ENCODE measurements at regions not wholly inside any gene's neighbourhood (a gene's known extent, or its start where the extent isn't known, plus 50 kb on each side); places are given as distances from the start of the nearest gene placed in this dataset.

DNA sequence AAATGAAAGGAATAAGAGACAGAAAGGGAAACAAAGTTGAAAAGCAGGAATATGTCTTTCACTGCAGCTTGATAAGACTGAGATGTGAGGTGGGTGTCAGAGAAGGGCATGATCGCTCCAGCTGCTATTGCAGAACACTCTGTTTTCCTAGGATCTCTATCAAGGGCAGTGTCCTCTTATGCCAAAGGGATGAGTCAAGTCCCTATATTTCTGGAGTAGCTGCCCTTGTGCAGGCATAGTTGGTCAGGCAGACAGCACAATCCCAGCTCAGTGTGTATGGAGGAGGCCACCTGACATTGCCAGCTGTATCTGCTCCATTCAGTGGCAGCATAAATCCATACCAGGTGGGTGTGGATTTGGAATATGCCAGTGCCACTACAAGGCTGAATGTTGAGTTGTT is 101.6 kb downstream of the DAD1 start:
- Histone ChIP-seq H3K4me1 (peaks cover 0 to under 1% of the 10 kb centered on the region in 2 donors), H3K4me3 (no peak overlapping the region), H3K27me3 (peaks cover 7 to 15% (median 9%) of the 10 kb centered on the region in 3 donors), H3K9me3 (no peaks in the 10 kb centered on the region), H3K27ac (no peak overlapping the region), H3K36me3 (no peaks in the 10 kb centered on the region)
- ATAC-seq (no peak), DNase-seq (no peak)
- TF ChIP-seq POLR2A (IDR thresholded peaks at IDR 0.05), result no peak
- TF ChIP-seq, protein P1, sequence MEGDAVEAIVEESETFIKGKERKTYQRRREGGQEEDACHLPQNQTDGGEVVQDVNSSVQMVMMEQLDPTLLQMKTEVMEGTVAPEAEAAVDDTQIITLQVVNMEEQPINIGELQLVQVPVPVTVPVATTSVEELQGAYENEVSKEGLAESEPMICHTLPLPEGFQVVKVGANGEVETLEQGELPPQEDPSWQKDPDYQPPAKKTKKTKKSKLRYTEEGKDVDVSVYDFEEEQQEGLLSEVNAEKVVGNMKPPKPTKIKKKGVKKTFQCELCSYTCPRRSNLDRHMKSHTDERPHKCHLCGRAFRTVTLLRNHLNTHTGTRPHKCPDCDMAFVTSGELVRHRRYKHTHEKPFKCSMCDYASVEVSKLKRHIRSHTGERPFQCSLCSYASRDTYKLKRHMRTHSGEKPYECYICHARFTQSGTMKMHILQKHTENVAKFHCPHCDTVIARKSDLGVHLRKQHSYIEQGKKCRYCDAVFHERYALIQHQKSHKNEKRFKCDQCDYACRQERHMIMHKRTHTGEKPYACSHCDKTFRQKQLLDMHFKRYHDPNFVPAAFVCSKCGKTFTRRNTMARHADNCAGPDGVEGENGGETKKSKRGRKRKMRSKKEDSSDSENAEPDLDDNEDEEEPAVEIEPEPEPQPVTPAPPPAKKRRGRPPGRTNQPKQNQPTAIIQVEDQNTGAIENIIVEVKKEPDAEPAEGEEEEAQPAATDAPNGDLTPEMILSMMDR (IDR thresholded peaks at IDR 0.05 in 4 of 5, conservative IDR thresholded peaks at IDR 0.05 in 1 of 5), result no peak
- in situ Hi-C loops (cut with MboI; ENCODE audit: low sequenced_read_pairs in 4 of 4), result no loop called here
- intact Hi-C loops (cut with DNase I; ENCODE audit: low total_unique reads), result no loop called here

DNA sequence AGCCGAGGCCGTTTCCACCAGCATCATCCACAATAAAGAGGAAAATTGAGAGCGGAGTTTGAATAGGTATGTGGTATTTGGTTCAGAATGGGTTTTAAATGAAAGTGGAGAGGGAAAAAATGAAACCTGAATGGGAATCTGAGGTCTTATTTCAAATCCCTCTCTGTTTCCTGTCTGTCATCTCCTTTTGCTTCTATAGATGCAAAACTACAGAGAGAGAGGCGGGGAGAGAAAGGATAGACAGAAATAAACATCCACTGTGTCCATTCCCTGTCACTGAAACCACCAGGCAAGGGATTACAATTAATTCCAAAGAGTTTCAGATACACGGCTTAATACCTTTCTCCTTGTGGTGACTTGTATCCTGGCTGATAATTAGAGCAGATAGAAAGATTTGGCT is 102.3 kb downstream of the DAD1 start:
- peaks cover 4 to 5% of the 10 kb centered on the region in 2 donors for H3K4me1 ChIP-seq
- H3K9me3 ChIP-seq, result no peaks in the 10 kb centered on the region
- no peaks in the 10 kb centered on the region for H3K36me3 ChIP-seq
- H3K27ac ChIP-seq, result no peak overlapping the region
- H3K27me3 ChIP-seq, result peaks cover 7 to 15% (median 9%) of the 10 kb centered on the region in 3 donors
- no peak for DNase-seq
- in situ Hi-C loops (cut with MboI; ENCODE audit: low sequenced_read_pairs in 4 of 4), result no loop called here
- intact Hi-C loops (cut with DNase I; ENCODE audit: low total_unique reads), result no loop called here
- TF ChIP-seq, protein P1 (IDR thresholded peaks at IDR 0.05 in 4 of 5, conservative IDR thresholded peaks at IDR 0.05 in 1 of 5), result no peak
- TF ChIP-seq POLR2A (IDR thresholded peaks at IDR 0.05), result no peak
- ATAC-seq, result no peak
- H3K4me3 ChIP-seq, result no peak overlapping the region

DNA sequence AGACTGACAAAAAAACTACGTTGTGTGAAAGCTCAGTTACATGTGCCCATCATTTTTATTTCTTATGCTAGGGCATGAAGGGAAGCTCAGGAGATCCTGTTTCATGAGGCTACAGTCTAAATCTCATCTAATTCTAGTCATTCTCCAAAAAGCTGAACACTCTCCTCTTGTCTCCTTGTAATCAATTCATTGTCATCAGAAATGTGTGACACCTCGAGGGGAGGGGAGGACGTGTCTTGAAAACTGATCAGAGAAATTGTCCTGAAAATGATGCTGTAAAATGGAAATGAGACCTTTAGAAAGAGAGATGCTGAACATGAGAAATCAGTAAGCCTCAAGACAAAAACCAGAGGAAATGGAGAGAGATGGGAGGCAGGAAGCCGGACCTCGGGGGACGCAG is 103.4 kb downstream of the DAD1 start:
- intact Hi-C loops (cut with DNase I; ENCODE audit: low total_unique reads), result no loop called here
- Histone ChIP-seq H3K36me3 (no peaks in the 10 kb centered on the region), H3K9me3 (no peaks in the 10 kb centered on the region), H3K4me1 (peaks cover 4 to 13% of the 10 kb centered on the region in 2 donors), H3K4me3 (no peak overlapping the region), H3K27ac (no peak overlapping the region), H3K27me3 (peaks cover 7 to 15% (median 9%) of the 10 kb centered on the region in 3 donors)
- in situ Hi-C loops (cut with MboI; ENCODE audit: low sequenced_read_pairs in 4 of 4), result no loop called here
- DNase-seq, result no peak
- TF ChIP-seq, protein P1 (IDR thresholded peaks at IDR 0.05 in 4 of 5, conservative IDR thresholded peaks at IDR 0.05 in 1 of 5), result no peak
- no peak for TF ChIP-seq POLR2A (IDR thresholded peaks at IDR 0.05)
- no peak for ATAC-seq

DNA sequence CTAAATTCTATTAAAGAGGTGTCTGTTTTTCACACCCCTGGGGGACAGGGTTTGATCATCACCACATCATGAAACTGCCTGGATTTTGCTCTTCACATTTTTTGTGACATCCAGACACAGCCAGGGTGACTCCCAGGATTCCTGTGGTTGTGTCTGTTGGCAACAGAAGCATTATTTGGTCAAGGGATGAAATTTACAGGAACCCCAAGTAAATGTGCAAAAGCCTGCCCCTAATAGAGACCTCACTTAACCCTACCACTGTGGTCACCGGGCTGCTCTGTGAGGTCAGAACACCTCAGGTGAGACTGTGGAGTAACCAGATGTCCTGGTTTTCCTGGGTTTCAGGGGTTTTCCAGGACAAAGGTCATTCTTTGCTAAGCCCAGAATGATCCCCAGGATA is 103.8 kb downstream of the DAD1 start:
- no peak overlapping the region for H3K27ac ChIP-seq
- in situ Hi-C loops (cut with MboI; ENCODE audit: low sequenced_read_pairs in 4 of 4) (no loop called here), intact Hi-C loops (cut with DNase I; ENCODE audit: low total_unique reads) (no loop called here)
- no peak overlapping the region for H3K4me3 ChIP-seq
- ATAC-seq, result no peak
- peaks cover 4 to 13% of the 10 kb centered on the region in 2 donors for H3K4me1 ChIP-seq
- H3K27me3 ChIP-seq, result peaks cover 7 to 15% (median 8%) of the 10 kb centered on the region in 3 donors
- no peak for DNase-seq
- no peak for TF ChIP-seq POLR2A (IDR thresholded peaks at IDR 0.05)
- TF ChIP-seq, protein P1 (IDR thresholded peaks at IDR 0.05 in 4 of 5, conservative IDR thresholded peaks at IDR 0.05 in 1 of 5), result no peak
- no peaks in the 10 kb centered on the region for H3K9me3 ChIP-seq
- no peaks in the 10 kb centered on the region for H3K36me3 ChIP-seq

DNA sequence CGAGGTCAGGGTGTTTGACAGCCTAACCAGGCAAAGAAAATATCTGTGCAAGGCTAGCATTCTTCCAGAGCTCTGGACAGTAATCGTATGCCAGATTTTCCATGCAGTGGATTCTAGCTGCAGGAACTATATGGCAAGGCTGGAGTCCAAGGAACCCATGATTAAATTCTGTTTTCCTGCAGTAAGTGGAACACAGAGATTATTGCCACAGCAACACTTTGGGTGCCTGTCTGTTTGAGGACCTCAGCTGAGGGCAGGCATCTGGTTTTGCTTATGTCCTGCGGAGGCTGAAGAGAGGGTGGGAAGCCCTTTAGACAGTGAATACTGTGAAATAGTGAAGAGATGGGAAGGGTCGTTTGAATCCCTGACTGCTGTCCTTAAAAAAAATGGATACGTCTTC is 104.4 kb downstream of the DAD1 start:
- intact Hi-C loops (cut with DNase I; ENCODE audit: low total_unique reads), result no loop called here
- no peak for ATAC-seq
- Histone ChIP-seq H3K4me1 (peaks cover 4 to 13% of the 10 kb centered on the region in 2 donors), H3K4me3 (no peak overlapping the region), H3K27me3 (peaks cover 3 to 15% (median 7%) of the 10 kb centered on the region in 3 donors), H3K36me3 (no peaks in the 10 kb centered on the region), H3K9me3 (no peaks in the 10 kb centered on the region), H3K27ac (no peak overlapping the region)
- TF ChIP-seq, protein P1 (IDR thresholded peaks at IDR 0.05 in 4 of 5, conservative IDR thresholded peaks at IDR 0.05 in 1 of 5), result no peak
- TF ChIP-seq POLR2A (IDR thresholded peaks at IDR 0.05), result no peak
- no peak for DNase-seq
- in situ Hi-C loops (cut with MboI; ENCODE audit: low sequenced_read_pairs in 4 of 4), result no loop called here
